ENCODE measurements at regions not wholly inside any gene's neighbourhood (a gene's known extent, or its start where the extent isn't known, plus 50 kb on each side); places are given as distances from the start of the nearest gene placed in this dataset.
A peak's percentile ranks its signal among the peaks of the same experiment; 100 is the strongest.

GRCh38 chr4:19992471-19993093 lies 259.1 kb upstream of the SLIT2 start:
- Mint-ChIP-seq H3K4me3 (no peak overlapping the region), H3K36me3 (ENCODE audit: low read depth) (no peaks in the 10 kb centered on the region), H3K27me3 (ENCODE audit: low read depth, poor library complexity) (no peaks in the 10 kb centered on the region), H3K27ac (no peak overlapping the region), H3K9me3 (no peaks in the 10 kb centered on the region), H3K4me1 (no peaks in the 10 kb centered on the region)
- no peak for DNase-seq
- TF ChIP-seq CTCF (IDR thresholded peaks at IDR 0.05), result no peak

GRCh38 chr4:19987746-19988145 lies 264.0 kb upstream of the SLIT2 start:
- H3K27ac Mint-ChIP-seq, result peak overlapping the region; percentile 52
- H3K4me3 Mint-ChIP-seq, result no peak overlapping the region
- no peaks in the 10 kb centered on the region for H3K4me1 Mint-ChIP-seq
- no peaks in the 10 kb centered on the region for H3K9me3 Mint-ChIP-seq
- H3K27me3 Mint-ChIP-seq (ENCODE audit: low read depth, poor library complexity), result no peaks in the 10 kb centered on the region
- no peaks in the 10 kb centered on the region for H3K36me3 Mint-ChIP-seq (ENCODE audit: low read depth)
- TF ChIP-seq CTCF (IDR thresholded peaks at IDR 0.05), result no peak
- DNase-seq, result no peak

GRCh38 chr4:19983072-19983471 lies 268.6 kb upstream of the SLIT2 start:
- H3K4me1 Mint-ChIP-seq, result no peaks in the 10 kb centered on the region
- peaks cover 5% of the 10 kb centered on the region for H3K9me3 Mint-ChIP-seq
- DNase-seq, result no peak
- no peak overlapping the region for H3K4me3 Mint-ChIP-seq
- no peaks in the 10 kb centered on the region for H3K36me3 Mint-ChIP-seq (ENCODE audit: low read depth)
- H3K27ac Mint-ChIP-seq, result no peak overlapping the region
- TF ChIP-seq CTCF (IDR thresholded peaks at IDR 0.05), result no peak
- no peaks in the 10 kb centered on the region for H3K27me3 Mint-ChIP-seq (ENCODE audit: low read depth, poor library complexity)

- TF ChIP-seq CTCF (IDR thresholded peaks at IDR 0.05), result no peak
- Mint-ChIP-seq H3K4me1 (no peaks in the 10 kb centered on the region), H3K36me3 (ENCODE audit: low read depth) (no peaks in the 10 kb centered on the region), H3K27me3 (ENCODE audit: low read depth, poor library complexity) (no peaks in the 10 kb centered on the region), H3K9me3 (peaks cover 5% of the 10 kb centered on the region), H3K4me3 (no peak overlapping the region), H3K27ac (no peak overlapping the region)
- no peak for DNase-seq
Observed at GRCh38 chr4:19982556-19982955, 269.1 kb upstream of the SLIT2 start.

- Mint-ChIP-seq H3K4me3 (no peak overlapping the region), H3K36me3 (ENCODE audit: low read depth) (no peaks in the 10 kb centered on the region), H3K9me3 (peaks cover 13% of the 10 kb centered on the region), H3K4me1 (no peaks in the 10 kb centered on the region), H3K27ac (no peak overlapping the region), H3K27me3 (ENCODE audit: low read depth, poor library complexity) (peaks cover 3% of the 10 kb centered on the region)
- no peak for TF ChIP-seq CTCF (IDR thresholded peaks at IDR 0.05)
- no peak for DNase-seq
Observed at GRCh38 chr4:19971829-19972228, 279.9 kb upstream of the SLIT2 start.

GRCh38 chr4:19969492-19969891 lies 282.2 kb upstream of the SLIT2 start:
- no peaks in the 10 kb centered on the region for H3K36me3 Mint-ChIP-seq (ENCODE audit: low read depth)
- H3K4me3 Mint-ChIP-seq, result no peak overlapping the region
- DNase-seq, result no peak
- no peaks in the 10 kb centered on the region for H3K4me1 Mint-ChIP-seq
- H3K27me3 Mint-ChIP-seq (ENCODE audit: low read depth, poor library complexity), result peaks cover 3% of the 10 kb centered on the region
- no peak overlapping the region for H3K27ac Mint-ChIP-seq
- TF ChIP-seq CTCF (IDR thresholded peaks at IDR 0.05), result peak; percentile 6
- peaks cover 23% of the 10 kb centered on the region for H3K9me3 Mint-ChIP-seq
